Spleen (tissue), 11 donors: ENCODE measurements at regions not wholly inside any gene's neighbourhood (a gene's known extent, or its start where the extent isn't known, plus 50 kb on each side); places are given as distances from the start of the nearest gene placed in this dataset.

Experiments
- DNase-seq: peaks from one replicate; pipeline ENCODE4 v3.0.0-alpha.2; 2020
- H3K27ac ChIP-seq, 8 donors: fragments of 200-600 bp; sonication (generic) in 7 of 8; 1 replicate in 4 of 8; 2 replicates in 4 of 8; pipeline versions ENCODE4 v1.5.0 to v1.8.0; 2016 to 2021; ENCODE audit warnings: inconsistent platforms in 4 of 8, mild to moderate bottlenecking in 4 of 8, moderate library complexity in 1 of 8
- H3K27me3 ChIP-seq, 7 donors: fragments of 200-600 bp; sonication (generic) in 6 of 7; replicated peaks in 1 of 7; 1 replicate in 4 of 7; 2 replicates in 3 of 7; pipeline versions ENCODE4 v1.5.0 to v1.8.0; 2016 to 2021; ENCODE audit warnings: inconsistent platforms in 3 of 7, mild to moderate bottlenecking in 1 of 7
- H3K36me3 ChIP-seq, 6 donors: fragments of 200-600 bp; sonication (generic) in 5 of 6; 1 replicate in 4 of 6; 2 replicates in 2 of 6; pipeline versions ENCODE4 v1.5.0 to v1.8.0; 2016 to 2021; ENCODE audit warnings: inconsistent platforms in 2 of 6
- H3K4me1 ChIP-seq, 6 donors: fragments of 200-600 bp; sonication (generic) in 5 of 6; 1 replicate in 3 of 6; 2 replicates in 3 of 6; pipeline versions ENCODE4 v1.5.0 to v1.8.0; 2016 to 2021; ENCODE audit warnings: inconsistent platforms in 3 of 6
- H3K4me3 ChIP-seq, 8 donors: fragments of 200-600 bp; sonication (generic) in 7 of 8; 1 replicate in 4 of 8; 2 replicates in 4 of 8; pipeline versions ENCODE4 v1.5.0 to v1.8.0; 2016 to 2021; ENCODE audit warnings: inconsistent platforms in 4 of 8, mild to moderate bottlenecking in 4 of 8, moderate library complexity in 2 of 8
- H3K9me3 ChIP-seq, 8 donors: fragments of 200-600 bp; sonication (generic) in 7 of 8; 1 replicate in 4 of 8; 2 replicates in 4 of 8; pipeline versions ENCODE4 v1.5.0 to v1.8.0; 2016 to 2021; ENCODE audit warnings: inconsistent platforms in 4 of 8
- CTCF ChIP-seq, 11 experiments: fragments of 200-600 bp in 7 of 11; fragments of 450-650 bp in 4 of 11; sonication (generic) in 4 of 11; IDR thresholded peaks in 8 of 11; conservative IDR thresholded peaks in 3 of 11; 1 replicate in 7 of 11; 2 replicates in 4 of 11; pipeline versions ENCODE4 v1.4.0 to v1.8.0; 2016 to 2021; ENCODE audit warnings: antibody characterized with exemption in 11 of 11, inconsistent platforms in 4 of 11, mild to moderate bottlenecking in 1 of 11
- POLR2A ChIP-seq, 3 donors: fragments of 450-650 bp; IDR thresholded peaks; one replicate each; pipeline ENCODE4 v1.5.1; 2017; ENCODE audit warnings: antibody characterized with exemption in 3 of 3, mild to moderate bottlenecking in 1 of 3
- POLR2AphosphoS5 ChIP-seq, 3 donors: sonication (generic); formaldehyde crosslinking; IDR thresholded peaks; one replicate each; pipeline ENCODE4 v1.5.1; 2017; ENCODE audit warnings: antibody characterized with exemption in 3 of 3
- WGBS, 5 donors: extraction: QIAGEN DNeasy Blood & Tissue Kit in 3 of 5; methylation state at CpG; one replicate each; pipeline versions ENCODE4 v1.1.5 to v1.1.7; 2013 to 2018; 5-methylcytosine and 5-hydroxymethylcytosine counted together
- intact Hi-C: fragments of 100-400 bp; cut with DNase I; formaldehyde crosslinking; loops from one replicate; pipeline ENCODE4 v1.15.0; 2023; ENCODE audit warnings: low total_unique reads
- donor health status: healthy with polysubstance abuse.
- donor health status: DM: no; HTN: no; CAD: no; lungs with moderate emphysema.
- donor health status: DM: no; HTN: no; CAD: no.
- donor health status: Bipolar disorder and iron deficiency.
- donor health status: healthy.
- donor health status: DM: no; HTN: no; CAD: no.
- donor health status: DM: yes; HTN: yes; CAD: no.

- H3K27ac ChIP-seq = no peak overlapping the region
- intact Hi-C loops = no loop called here
- H3K9me3 ChIP-seq = no peaks in the 10 kb centered on the region
- TF ChIP-seq POLR2A (IDR thresholded peaks at IDR 0.05) (no peak), POLR2AphosphoS5 (IDR thresholded peaks at IDR 0.05) (no peak), CTCF (IDR thresholded peaks at IDR 0.05 in 8 of 11, conservative IDR thresholded peaks at IDR 0.05 in 3 of 11) (no peak)
- no peak overlapping the region for H3K4me3 ChIP-seq
- DNase-seq = no peak
- no peaks in the 10 kb centered on the region for H3K36me3 ChIP-seq
- no peaks in the 10 kb centered on the region for H3K27me3 ChIP-seq
- no peaks in the 10 kb centered on the region for H3K4me1 ChIP-seq
- WGBS, 5 donors = 92 to 100% (median 94%) methylated on average over 1 of the region's 1 CpG
These were observed 105.2 kb upstream of the PALMD start for GRCh38 chr1:99540744-99541143.

GRCh38 chr1:99544328-99544727 is 101.6 kb upstream of the PALMD start:
- H3K4me1 ChIP-seq = no peaks in the 10 kb centered on the region
- 26 to 52% (median 40%) methylated on average over 1 of the region's 1 CpG for WGBS, 5 donors
- no peaks in the 10 kb centered on the region for H3K36me3 ChIP-seq
- H3K9me3 ChIP-seq = no peaks in the 10 kb centered on the region
- intact Hi-C loops = no loop called here
- TF ChIP-seq CTCF (IDR thresholded peaks at IDR 0.05 in 8 of 11, conservative IDR thresholded peaks at IDR 0.05 in 3 of 11) (no peak), POLR2AphosphoS5 (IDR thresholded peaks at IDR 0.05) (no peak)
- no peak for DNase-seq
- no peaks in the 10 kb centered on the region for H3K27me3 ChIP-seq
- H3K27ac ChIP-seq = no peak overlapping the region
- no peak overlapping the region for H3K4me3 ChIP-seq

- Histone ChIP-seq H3K27me3 (no peaks in the 10 kb centered on the region), H3K4me3 (no peak overlapping the region), H3K27ac (no peak overlapping the region), H3K4me1 (no peaks in the 10 kb centered on the region), H3K36me3 (no peaks in the 10 kb centered on the region), H3K9me3 (no peaks in the 10 kb centered on the region)
- no peak for DNase-seq
- 75 to 91% (median 87%) methylated on average over 3 of the region's 3 CpGs for WGBS, 5 donors
- TF ChIP-seq POLR2AphosphoS5 (IDR thresholded peaks at IDR 0.05) = no peak
- no peak for TF ChIP-seq CTCF (IDR thresholded peaks at IDR 0.05 in 8 of 11, conservative IDR thresholded peaks at IDR 0.05 in 3 of 11)
- no peak for TF ChIP-seq POLR2A (IDR thresholded peaks at IDR 0.05)
- intact Hi-C loops = no loop called here
These were observed 99.2 kb upstream of the PALMD start for GRCh38 chr1:99546432-99547416.

- WGBS, 5 donors = 55 to 69% (median 63%) methylated on average over 3 of the region's 3 CpGs
These were observed 96.8 kb upstream of the PALMD start for GRCh38 chr1:99548943-99549605.

More at GRCh38 chr1:99548943-99549605, 96.8 kb upstream of the PALMD start:
- H3K36me3 ChIP-seq = no peaks in the 10 kb centered on the region
- no peak for TF ChIP-seq POLR2A (IDR thresholded peaks at IDR 0.05)
- intact Hi-C loops = no loop called here
- no peaks in the 10 kb centered on the region for H3K4me1 ChIP-seq
- DNase-seq = no peak
- H3K9me3 ChIP-seq = no peaks in the 10 kb centered on the region
- no peak overlapping the region for H3K4me3 ChIP-seq
- no peak overlapping the region for H3K27ac ChIP-seq
- H3K27me3 ChIP-seq = no peaks in the 10 kb centered on the region
